ENCODE measurements at regions not wholly inside any gene's neighbourhood (a gene's known extent, or its start where the extent isn't known, plus 50 kb on each side); places are given as distances from the start of the nearest gene placed in this dataset.

DNA sequence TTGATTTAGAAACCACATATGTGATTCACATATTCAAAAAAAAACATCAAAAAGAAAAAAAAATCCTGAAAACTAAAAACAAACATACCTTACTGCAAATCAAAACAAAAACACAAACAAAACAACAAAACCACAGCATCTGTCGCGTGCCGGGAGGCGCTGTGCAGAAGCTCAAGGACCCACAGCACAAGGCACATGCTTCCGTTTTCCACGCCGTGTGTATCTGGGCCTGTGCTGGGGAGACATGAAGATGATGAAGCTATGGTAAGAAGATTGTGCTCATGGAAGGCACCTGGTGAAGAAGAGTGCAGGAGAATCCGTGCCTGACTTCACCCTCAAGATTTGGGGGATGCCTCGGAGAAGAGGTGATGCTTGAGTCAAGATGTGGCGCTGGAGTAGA is 788.9 kb upstream of the ARRDC4 start:
- Histone ChIP-seq H3K4me1 (ENCODE audit: insufficient read depth, low read length) (0 out of 2 replicates have a peak, but pooled peaks cover 4% of the 10 kb centered on the region), H3K9me3 (ENCODE audit: insufficient read depth, low read depth, low read length) (no peaks in the 10 kb centered on the region), H3K9ac (ENCODE audit: low read depth, low read length) (no peak overlapping the region), H3K4me3 (ENCODE audit: low read length) (no peak overlapping the region), H3K27ac (ENCODE audit: low read depth, low read length) (no peak overlapping the region), H3K27me3 (ENCODE audit: insufficient read depth, low read length) (no peaks in the 10 kb centered on the region), H3K36me3 (ENCODE audit: insufficient read depth, low read length) (no peaks in the 10 kb centered on the region)
- 94% methylated on average over 10 of the region's 10 CpGs for WGBS

DNA sequence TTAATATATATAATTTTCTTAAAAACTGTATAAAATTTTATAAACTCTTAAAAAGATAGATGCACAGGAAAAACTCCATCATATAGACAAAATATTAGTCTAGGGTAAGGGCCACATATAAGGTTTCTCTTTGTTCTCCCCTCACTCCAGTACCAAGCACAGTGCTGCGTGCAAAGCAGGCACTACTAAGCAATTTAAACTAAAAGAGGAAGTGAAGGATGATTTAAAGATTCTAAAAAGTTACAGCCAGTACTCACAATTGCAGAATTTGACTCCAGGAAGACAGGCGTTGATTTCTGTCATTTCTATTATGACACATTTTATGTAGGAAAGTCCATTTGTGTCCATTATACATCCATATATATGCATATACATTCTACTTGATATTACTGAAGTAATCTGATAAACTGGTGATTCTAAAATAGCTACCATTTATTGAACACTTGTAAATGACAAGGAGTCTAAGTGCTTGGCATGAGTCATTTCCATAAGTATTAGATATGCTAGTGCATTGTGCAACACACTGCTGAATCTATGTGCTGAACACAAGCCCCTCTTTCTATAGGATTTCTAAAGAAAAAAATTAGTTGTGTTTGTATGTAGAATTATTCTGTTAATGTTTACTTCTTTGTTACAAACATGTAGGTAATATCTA is 785.5 kb upstream of the ARRDC4 start:
- WGBS, result no CpG with 5 or more reads among the region's 2 CpGs
- H3K27ac ChIP-seq (ENCODE audit: low read depth, low read length), result no peak overlapping the region
- H3K4me3 ChIP-seq (ENCODE audit: low read length), result no peak overlapping the region
- no peak overlapping the region for H3K9ac ChIP-seq (ENCODE audit: low read depth, low read length)
- no peaks in the 10 kb centered on the region for H3K9me3 ChIP-seq (ENCODE audit: insufficient read depth, low read depth, low read length)
- no peaks in the 10 kb centered on the region for H3K36me3 ChIP-seq (ENCODE audit: insufficient read depth, low read length)
- no peaks in the 10 kb centered on the region for H3K27me3 ChIP-seq (ENCODE audit: insufficient read depth, low read length)
- peaks cover 11% of the 10 kb centered on the region for H3K4me1 ChIP-seq (ENCODE audit: insufficient read depth, low read length)

DNA sequence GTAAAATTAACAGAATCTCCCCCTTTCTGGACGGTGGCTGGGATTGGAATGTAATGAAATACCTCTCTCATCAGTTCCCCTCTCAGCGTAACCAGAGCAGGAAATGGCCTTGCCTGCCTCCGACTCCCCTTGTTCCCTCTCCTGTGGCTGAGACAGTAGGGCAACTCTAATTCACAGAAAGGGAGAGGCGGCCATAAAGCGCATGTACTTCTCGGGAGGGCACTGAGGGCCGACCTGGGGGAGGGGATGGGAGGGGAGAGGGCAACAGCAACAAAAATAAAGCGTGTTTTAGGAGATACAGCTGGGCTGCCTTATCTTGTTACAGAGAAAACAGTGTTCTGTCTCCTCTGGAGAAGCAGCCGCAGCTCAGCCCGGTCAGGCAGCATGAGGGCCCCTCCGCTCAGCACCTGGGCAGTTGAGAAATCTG is 783.3 kb upstream of the ARRDC4 start:
- no peaks in the 10 kb centered on the region for H3K27me3 ChIP-seq (ENCODE audit: insufficient read depth, low read length)
- no peaks in the 10 kb centered on the region for H3K9me3 ChIP-seq (ENCODE audit: insufficient read depth, low read depth, low read length)
- 43% methylated on average over 10 of the region's 11 CpGs for WGBS
- H3K9ac ChIP-seq (ENCODE audit: low read depth, low read length), result peak overlapping the region; percentile 48; the same call in 1 of the 2 replicates
- no peaks in the 10 kb centered on the region for H3K36me3 ChIP-seq (ENCODE audit: insufficient read depth, low read length)
- no peak overlapping the region for H3K4me3 ChIP-seq (ENCODE audit: low read length)
- peak overlapping the region; percentile 28 for H3K27ac ChIP-seq (ENCODE audit: low read depth, low read length)
- H3K4me1 ChIP-seq (ENCODE audit: insufficient read depth, low read length), result peaks cover 11% of the 10 kb centered on the region

GRCh38 chr15:97182581-97182980 is 777.9 kb upstream of the ARRDC4 start:
- H3K9ac ChIP-seq (ENCODE audit: low read depth, low read length), result no peak overlapping the region
- H3K27ac ChIP-seq (ENCODE audit: low read depth, low read length), result no peak overlapping the region
- no peaks in the 10 kb centered on the region for H3K9me3 ChIP-seq (ENCODE audit: insufficient read depth, low read depth, low read length)
- 92% methylated on average over 7 of the region's 7 CpGs for WGBS
- no peaks in the 10 kb centered on the region for H3K27me3 ChIP-seq (ENCODE audit: insufficient read depth, low read length)
- H3K36me3 ChIP-seq (ENCODE audit: insufficient read depth, low read length), result no peaks in the 10 kb centered on the region
- H3K4me3 ChIP-seq (ENCODE audit: low read length), result no peak overlapping the region
- H3K4me1 ChIP-seq (ENCODE audit: insufficient read depth, low read length), result 0 out of 2 replicates have a peak, but pooled peaks cover under 1% of the 10 kb centered on the region

- 98% methylated on average over 3 of the region's 3 CpGs for WGBS
- no peak overlapping the region for H3K27ac ChIP-seq (ENCODE audit: low read depth, low read length)
- H3K4me3 ChIP-seq (ENCODE audit: low read length), result no peak overlapping the region
- no peak overlapping the region for H3K9ac ChIP-seq (ENCODE audit: low read depth, low read length)
- H3K27me3 ChIP-seq (ENCODE audit: insufficient read depth, low read length), result no peaks in the 10 kb centered on the region
- no peaks in the 10 kb centered on the region for H3K9me3 ChIP-seq (ENCODE audit: insufficient read depth, low read depth, low read length)
- H3K36me3 ChIP-seq (ENCODE audit: insufficient read depth, low read length), result no peaks in the 10 kb centered on the region
- H3K4me1 ChIP-seq (ENCODE audit: insufficient read depth, low read length), result no peaks in the 10 kb centered on the region
Measured at GRCh38 chr15:97189162-97189780, 771.2 kb upstream of the ARRDC4 start.

DNA sequence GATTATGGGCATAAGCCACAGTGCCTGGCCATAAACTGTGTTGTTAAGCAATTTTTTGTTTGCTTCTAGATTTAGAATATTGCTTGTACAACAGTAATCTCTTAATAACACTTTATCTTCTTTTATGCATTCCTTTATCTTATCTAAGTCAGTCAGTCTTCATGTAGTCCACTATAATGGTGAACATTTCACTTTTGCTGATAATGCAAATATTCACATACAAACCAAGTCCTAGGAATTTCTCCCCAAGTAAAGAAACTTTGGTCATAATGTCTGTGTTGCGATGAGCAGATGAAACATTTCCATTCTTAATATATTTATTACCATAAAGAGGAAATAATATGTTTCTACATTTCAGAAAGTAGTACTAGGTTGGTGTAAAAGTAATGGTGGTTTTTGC is 765.8 kb upstream of the ARRDC4 start:
- Histone ChIP-seq H3K9me3 (ENCODE audit: insufficient read depth, low read depth, low read length) (no peaks in the 10 kb centered on the region), H3K4me3 (ENCODE audit: low read length) (no peak overlapping the region), H3K36me3 (ENCODE audit: insufficient read depth, low read length) (no peaks in the 10 kb centered on the region), H3K4me1 (ENCODE audit: insufficient read depth, low read length) (peaks cover 16% of the 10 kb centered on the region; the same call in 1 of the 2 replicates), H3K27me3 (ENCODE audit: insufficient read depth, low read length) (no peaks in the 10 kb centered on the region), H3K27ac (ENCODE audit: low read depth, low read length) (no peak overlapping the region), H3K9ac (ENCODE audit: low read depth, low read length) (no peak overlapping the region)
- no CpG with 5 or more reads among the region's 1 CpG for WGBS

DNA sequence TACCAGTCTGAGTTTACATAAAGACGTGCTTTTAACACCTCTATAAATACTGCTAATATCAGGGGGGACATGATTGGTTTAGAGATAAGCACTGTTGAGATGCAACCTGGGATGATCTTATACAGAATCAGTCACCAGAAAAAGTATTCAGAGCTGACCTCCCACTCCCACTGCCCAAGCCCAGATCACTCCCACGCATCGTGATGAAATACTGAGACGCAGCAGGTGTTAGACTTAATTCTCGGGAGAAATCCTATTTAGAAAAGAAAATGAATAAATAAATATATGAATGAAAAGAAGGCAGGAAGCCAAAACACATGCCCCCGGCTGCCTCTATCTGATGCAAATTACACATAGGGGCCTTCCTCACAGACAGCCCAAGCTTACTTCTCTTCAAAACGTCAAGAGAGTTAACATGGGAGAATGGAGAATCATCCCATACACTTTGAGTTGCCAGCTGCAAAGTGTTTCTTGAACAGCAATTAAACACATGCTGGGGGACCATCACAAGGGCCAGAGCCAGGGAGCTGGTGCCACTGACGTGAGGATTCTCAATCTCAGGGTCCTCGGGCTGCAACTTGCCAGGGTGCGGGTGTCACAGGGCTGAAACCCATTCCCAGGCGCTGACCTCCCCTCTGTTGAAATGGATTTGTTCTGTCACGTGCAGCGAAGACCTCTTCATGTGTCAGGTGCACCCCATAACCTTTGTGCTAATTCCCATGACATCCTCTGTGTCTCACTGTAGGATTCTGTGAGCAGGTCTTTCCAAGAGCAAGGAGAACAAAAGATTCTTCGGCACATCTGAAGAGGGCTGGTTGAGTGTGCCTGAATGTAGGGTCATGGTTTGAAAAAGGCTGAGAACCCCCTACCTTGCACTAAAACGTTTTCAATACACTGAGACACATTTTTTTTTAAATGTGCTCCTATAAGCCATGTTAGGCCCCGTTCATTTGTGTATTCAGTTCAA is 764.2 kb upstream of the ARRDC4 start:
- H3K36me3 ChIP-seq (ENCODE audit: insufficient read depth, low read length), result no peaks in the 10 kb centered on the region
- no peaks in the 10 kb centered on the region for H3K9me3 ChIP-seq (ENCODE audit: insufficient read depth, low read depth, low read length)
- H3K9ac ChIP-seq (ENCODE audit: low read depth, low read length), result no peak overlapping the region
- H3K4me3 ChIP-seq (ENCODE audit: low read length), result no peak overlapping the region
- WGBS, result 77% methylated on average over 15 of the region's 16 CpGs
- H3K4me1 ChIP-seq (ENCODE audit: insufficient read depth, low read length), result peaks cover 16% of the 10 kb centered on the region; the same call in 1 of the 2 replicates
- no peak overlapping the region for H3K27ac ChIP-seq (ENCODE audit: low read depth, low read length)
- H3K27me3 ChIP-seq (ENCODE audit: insufficient read depth, low read length), result no peaks in the 10 kb centered on the region

- Histone ChIP-seq H3K9ac (ENCODE audit: low read depth, low read length) (no peak overlapping the region), H3K4me3 (ENCODE audit: low read length) (no peak overlapping the region), H3K36me3 (ENCODE audit: insufficient read depth, low read length) (no peaks in the 10 kb centered on the region), H3K27me3 (ENCODE audit: insufficient read depth, low read length) (no peaks in the 10 kb centered on the region), H3K27ac (ENCODE audit: low read depth, low read length) (no peak overlapping the region), H3K4me1 (ENCODE audit: insufficient read depth, low read length) (peaks cover 16% of the 10 kb centered on the region; the same call in 1 of the 2 replicates), H3K9me3 (ENCODE audit: insufficient read depth, low read depth, low read length) (no peaks in the 10 kb centered on the region)
- 97% methylated on average over 3 of the region's 3 CpGs for WGBS
Measured at GRCh38 chr15:97199393-97200051, 761.0 kb upstream of the ARRDC4 start.

DNA sequence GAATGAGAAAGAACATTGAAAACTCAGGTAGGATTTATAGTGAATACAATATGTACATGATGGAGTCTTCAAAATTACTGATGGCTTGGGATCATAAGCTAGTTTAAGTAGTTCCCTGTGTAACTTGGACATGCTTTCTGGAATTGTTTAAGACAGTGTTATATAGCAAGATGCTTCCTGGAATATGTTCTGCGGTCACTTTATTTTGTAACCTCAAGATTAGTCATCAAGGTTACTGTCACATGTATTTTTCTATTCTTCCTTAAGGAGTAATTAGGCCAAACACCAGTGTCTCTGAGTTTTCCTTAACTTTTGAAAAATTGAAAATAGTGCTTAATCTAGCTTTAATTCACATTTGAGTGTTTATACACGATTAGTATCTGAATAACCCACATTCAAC is 760.3 kb upstream of the ARRDC4 start:
- no peak overlapping the region for H3K27ac ChIP-seq (ENCODE audit: low read depth, low read length)
- no peaks in the 10 kb centered on the region for H3K36me3 ChIP-seq (ENCODE audit: insufficient read depth, low read length)
- no peaks in the 10 kb centered on the region for H3K9me3 ChIP-seq (ENCODE audit: insufficient read depth, low read depth, low read length)
- no peaks in the 10 kb centered on the region for H3K27me3 ChIP-seq (ENCODE audit: insufficient read depth, low read length)
- peaks cover 16% of the 10 kb centered on the region; the same call in 1 of the 2 replicates for H3K4me1 ChIP-seq (ENCODE audit: insufficient read depth, low read length)
- no peak overlapping the region for H3K4me3 ChIP-seq (ENCODE audit: low read length)
- 100% methylated on average over 1 of the region's 2 CpGs for WGBS
- H3K9ac ChIP-seq (ENCODE audit: low read depth, low read length), result no peak overlapping the region

DNA sequence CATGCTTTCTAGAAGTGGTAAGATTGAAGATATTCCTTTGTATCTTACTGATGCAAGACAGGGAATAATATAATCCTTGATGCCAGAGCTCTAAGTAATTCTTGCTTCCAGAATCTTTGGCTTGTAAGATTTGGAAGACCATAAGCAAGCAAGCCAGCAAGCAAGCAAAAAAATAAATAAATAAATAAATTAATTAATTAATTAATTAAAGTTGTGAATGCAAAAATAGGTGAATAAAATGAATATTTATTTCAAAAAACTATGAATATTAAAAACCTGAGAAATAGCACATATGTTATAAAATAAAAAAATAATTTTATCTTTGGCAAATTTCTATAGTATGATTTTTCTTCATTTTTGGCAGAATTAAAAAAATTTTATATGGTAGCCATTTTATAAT is 750.2 kb upstream of the ARRDC4 start:
- Histone ChIP-seq H3K27me3 (ENCODE audit: insufficient read depth, low read length) (no peaks in the 10 kb centered on the region), H3K9me3 (ENCODE audit: insufficient read depth, low read depth, low read length) (no peaks in the 10 kb centered on the region), H3K4me3 (ENCODE audit: low read length) (no peak overlapping the region), H3K4me1 (ENCODE audit: insufficient read depth, low read length) (no peaks in the 10 kb centered on the region; the same call in 1 of the 2 replicates), H3K9ac (ENCODE audit: low read depth, low read length) (no peak overlapping the region), H3K27ac (ENCODE audit: low read depth, low read length) (no peak overlapping the region), H3K36me3 (ENCODE audit: insufficient read depth, low read length) (no peaks in the 10 kb centered on the region)

Measured in HUES64 (cell line).